ENCODE measurements at regions not wholly inside any gene's neighbourhood (a gene's known extent, or its start where the extent isn't known, plus 50 kb on each side); places are given as distances from the start of the nearest gene placed in this dataset.

- no peak for DNase-seq (ENCODE audit: low read depth)
Measured at GRCh38 chr10:123409426-123409825, 255.2 kb downstream of the BUB3 start.

GRCh38 chr10:123409884-123410283, 255.7 kb downstream of the BUB3 start:
- no peak for DNase-seq (ENCODE audit: low read depth)

GRCh38 chr10:123413353-123413752, 252.8 kb upstream of the GPR26 start:
- no peak for DNase-seq (ENCODE audit: low read depth)

DNA sequence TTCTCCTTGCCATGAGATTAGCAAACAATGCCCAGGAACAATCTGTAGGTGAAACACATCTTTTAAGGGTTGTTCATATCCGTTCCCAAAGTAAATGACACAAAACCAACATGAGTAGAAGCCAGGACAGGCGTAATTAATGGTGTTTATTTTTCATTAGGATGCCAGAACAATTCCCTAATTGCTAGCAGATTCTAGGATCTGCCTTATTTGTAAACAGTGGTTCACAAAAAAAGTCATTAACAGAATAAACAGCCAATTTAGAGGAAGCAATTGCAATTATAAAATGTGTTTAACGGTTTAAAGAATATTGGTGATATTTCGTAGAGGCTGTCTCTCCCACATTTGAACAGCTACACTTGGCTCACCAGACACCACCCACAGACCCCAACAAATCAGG, 250.6 kb upstream of the GPR26 start:
- no peak for DNase-seq (ENCODE audit: low read depth)

DNA sequence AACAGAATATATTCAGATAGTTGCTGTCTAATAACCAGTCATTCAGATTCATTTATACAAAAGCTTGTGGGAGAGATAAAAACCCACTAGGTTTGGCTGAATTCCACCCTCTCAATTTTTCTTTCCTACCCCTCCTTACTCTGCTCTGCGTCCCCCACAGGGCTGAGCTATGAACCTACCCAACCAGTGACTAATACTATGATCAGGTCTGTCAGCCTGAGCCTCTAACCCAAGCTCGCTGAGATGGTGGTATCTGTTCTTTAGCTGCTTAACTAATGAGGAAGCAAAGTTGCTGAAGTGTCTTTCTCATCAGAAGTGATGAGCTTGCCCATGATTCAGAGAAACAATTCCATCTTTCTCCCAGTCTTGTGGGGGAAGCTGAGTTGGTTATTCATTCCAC, 248.7 kb upstream of the GPR26 start:
- no peak for DNase-seq (ENCODE audit: low read depth)

- DNase-seq (ENCODE audit: low read depth), result no peak
Measured at GRCh38 chr10:123421461-123421860, 244.7 kb upstream of the GPR26 start.

- DNase-seq (ENCODE audit: low read depth), result no peak
Measured at GRCh38 chr10:123422261-123422660, 243.9 kb upstream of the GPR26 start.

GRCh38 chr10:123424537-123424936, 241.6 kb upstream of the GPR26 start:
- DNase-seq (ENCODE audit: low read depth), result no peak

GRCh38 chr10:123425680-123426079, 240.5 kb upstream of the GPR26 start:
- no peak for DNase-seq (ENCODE audit: low read depth)

DNA sequence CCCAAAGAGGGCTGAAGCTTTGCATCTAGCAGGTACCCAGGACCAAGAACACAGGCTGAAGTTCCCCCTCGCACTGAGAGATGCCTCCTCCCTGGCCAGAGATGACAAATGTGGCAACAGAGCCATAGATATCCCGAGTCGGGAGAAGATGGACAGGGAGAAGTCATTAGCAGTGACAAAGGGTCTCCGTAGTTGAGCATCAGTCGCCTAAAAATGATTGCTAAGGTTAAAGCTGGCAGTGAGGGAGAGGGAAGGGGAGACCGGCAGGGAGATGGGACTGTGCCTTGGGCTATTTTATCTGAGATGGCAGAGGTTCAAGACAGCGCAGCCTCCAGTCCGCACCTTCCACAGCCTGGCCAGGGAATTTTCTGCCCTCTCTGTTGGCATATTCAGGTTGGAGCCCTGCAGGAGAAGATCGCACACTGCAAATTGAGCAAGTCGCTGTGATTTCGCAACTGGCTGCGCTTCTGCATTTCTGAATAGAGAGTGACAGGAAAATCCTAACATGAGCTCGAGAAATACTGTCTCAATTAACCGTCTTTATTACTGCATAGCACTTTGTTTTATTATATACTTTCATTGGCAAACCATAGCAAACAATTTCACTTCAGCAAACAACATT, 238.9 kb upstream of the GPR26 start:
- DNase-seq (ENCODE audit: low read depth), result no peak

DNA sequence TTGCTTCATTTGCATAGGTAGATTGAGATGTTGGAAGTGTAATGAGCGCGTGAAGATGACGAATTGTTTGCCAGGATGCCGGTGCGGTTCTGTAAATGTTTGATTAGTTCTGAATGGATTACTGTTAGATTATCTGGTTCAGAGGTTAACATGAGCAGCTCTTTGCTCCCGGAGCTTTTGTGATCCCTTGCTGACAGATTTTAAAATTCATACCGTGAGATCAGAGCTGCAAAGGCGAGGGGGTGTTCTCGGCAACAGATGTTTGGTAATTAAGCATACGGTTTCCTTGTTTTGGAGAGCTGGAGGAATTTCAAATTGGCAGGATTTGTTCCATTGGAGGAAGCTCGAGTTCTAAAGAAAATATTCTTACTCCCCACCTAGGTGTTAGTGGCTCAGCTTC, 237.8 kb upstream of the GPR26 start:
- no peak for DNase-seq (ENCODE audit: low read depth)

DNA sequence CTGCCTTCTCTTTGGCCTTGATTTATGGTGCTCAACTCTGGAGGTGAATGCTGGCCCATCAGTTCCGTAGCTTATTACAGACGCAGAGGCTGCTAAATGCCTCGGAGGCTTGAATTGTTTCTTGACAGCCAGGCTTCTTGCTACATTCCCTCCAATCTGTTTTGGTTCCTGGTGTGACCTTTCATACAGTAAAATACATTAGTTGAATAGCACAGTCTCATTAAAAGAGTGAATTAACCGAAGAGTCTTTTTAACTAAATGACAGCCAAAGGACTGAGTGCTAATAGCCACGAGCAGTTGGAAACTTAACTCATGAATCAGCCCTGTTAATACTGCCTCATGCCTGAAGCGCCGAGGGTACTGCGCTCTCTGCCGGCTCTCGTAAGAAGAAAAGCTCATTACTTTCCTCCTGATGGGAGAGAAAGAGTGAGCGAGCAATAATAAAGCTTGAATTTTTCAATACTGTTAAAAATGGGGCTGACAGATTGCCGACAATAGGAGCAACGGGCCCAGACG, 236.4 kb upstream of the GPR26 start:
- DNase-seq (ENCODE audit: low read depth), result no peak

DNA sequence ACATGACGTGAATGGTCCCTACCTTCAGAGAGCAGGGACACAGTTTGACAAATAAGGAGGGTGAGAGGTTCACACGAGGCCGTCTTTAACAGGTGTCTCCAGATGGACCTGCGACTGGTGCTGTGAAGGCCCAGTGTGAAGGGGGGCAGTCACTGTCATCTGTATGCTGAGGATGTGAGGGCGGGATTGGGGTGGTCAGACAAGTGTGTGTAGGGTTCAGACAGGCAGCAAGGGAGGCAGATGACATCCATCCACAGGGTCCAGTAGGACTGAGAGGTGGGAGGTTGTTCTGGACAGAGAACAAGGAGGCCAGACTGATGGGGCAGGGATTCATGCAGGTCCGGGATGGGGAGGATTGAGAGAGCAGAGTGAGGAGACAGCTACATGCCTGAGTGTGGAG, 232.6 kb upstream of the GPR26 start:
- DNase-seq (ENCODE audit: low read depth), result no peak

DNA sequence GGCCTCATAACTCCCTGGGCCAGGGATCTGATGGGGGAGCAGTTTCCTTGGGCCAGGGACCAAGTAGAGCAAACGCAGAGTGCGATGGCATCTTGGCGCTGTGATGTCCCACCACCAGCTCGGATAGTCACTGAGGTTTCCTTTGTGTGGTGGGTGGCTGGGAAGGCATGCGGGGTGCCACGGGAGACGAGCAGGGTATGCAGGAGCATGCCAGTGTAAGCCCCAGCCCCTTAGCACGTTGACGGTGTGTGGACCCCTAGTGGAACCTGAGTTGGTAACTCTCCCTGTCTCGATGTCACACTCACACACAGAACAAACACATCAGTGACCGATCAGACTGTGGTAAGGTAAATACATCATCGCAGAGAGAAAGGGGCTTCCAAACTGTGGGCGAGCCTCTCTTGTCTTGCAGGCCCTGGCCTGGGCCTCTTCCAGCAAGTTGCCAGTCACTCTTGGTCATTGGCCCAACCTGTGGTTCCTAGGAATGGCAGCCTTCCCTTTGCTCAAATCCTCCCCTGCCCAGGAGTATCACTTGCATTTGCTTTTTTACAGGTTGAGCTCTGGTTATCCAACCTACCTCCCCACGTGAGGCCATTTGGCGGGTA, 231.6 kb upstream of the GPR26 start:
- DNase-seq (ENCODE audit: low read depth), result no peak

GRCh38 chr10:123442901-123443300, 223.3 kb upstream of the GPR26 start:
- no peak for DNase-seq (ENCODE audit: low read depth)

- no peak for DNase-seq (ENCODE audit: low read depth)
Measured at GRCh38 chr10:123443924-123444323, 222.2 kb upstream of the GPR26 start.

DNA sequence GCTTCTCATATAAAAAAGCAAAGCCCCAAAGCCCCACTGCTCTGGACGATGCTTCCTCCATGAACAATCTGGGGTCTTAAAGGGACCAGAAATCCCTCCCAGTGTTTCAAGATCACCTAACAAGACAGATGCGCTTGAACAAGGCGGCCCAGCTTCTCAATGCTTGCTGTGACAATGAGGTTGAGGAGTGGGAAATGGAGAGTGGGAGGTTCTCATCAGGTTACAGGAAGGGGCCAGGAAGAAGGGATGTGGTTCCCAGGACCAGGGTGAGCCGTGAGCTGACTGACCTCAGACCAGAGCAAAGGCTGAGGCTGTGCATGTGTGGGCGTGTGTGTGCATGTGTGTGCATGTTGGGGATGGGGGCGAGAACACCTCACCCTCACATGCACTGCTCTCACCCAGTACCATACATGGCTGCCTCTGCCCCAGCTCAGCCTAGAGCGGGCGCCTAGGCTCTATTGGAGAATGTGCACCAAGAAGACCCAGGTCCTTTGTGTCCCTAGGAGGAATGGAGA, 220.8 kb upstream of the GPR26 start:
- DNase-seq (ENCODE audit: low read depth), result no peak

DNA sequence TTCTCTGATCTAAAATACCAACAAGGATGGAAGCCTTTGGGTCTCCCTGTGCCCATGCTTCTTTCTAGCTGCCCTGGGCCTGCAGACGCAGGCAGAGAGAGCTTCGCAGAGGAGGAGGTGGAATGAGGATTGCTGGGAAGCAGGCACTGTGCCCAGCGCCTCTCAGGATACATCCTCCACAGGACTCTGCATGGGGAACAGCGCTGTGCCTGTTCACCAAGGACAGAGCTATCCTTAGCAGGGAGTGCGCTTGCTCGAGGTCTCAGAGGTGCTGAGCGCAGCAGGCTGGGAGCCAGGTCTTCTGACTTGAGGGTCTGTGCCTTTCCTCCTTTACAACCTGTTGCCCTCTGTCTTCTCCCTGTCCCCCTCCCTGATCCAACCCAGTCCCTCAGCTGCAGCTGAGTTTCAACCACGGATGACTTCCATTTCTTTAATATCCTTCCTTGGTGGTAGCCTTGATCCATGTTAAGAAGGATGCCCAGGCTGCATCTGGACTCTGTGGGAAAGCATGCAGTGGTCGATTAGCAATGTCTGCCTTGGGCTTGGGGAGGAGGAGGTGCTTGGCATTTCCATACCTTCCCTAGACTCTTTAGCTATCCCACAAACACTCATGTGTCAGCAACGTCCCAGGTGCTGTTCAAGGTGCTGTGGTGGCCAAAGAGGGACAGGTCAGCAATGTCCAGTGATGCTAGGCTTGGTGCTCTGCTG, 219.6 kb upstream of the GPR26 start:
- no peak for DNase-seq (ENCODE audit: low read depth)

DNA sequence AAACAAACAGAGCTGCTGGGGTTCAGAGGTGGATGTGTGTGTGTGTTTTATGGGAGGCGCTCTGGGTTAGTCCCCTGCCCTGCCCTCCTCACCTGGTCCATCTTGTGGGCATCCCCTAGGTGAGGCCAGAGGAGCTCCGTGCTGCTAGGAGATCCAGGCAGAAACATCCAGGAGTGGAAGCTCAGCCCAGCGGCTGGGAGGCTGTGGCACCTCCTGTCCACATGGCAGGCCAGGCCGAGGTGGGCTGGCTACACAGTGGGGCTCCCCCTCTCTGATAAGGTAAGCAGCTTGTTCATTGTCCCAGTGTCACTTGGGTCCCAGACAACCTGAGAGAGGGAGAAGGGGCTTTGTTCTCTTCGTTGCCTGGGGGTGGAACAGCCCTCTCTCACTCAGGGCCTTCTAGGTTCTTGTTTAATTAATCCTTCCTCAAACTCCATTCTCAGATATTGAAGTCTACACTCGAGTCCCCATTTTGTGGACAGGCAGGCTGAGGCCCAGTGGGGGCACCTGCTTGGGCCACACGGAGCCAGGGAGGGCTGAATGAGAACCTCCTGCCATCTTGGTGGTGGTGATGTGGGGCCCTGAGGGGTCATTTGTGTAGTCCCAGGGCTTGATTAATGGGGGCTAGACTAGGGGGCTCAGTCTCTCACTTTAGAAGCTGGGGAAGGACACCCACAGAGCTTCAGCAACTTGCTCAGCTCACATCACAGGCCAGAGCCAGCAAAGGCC, 216.8 kb upstream of the GPR26 start:
- DNase-seq (ENCODE audit: low read depth), result no peak

DNA sequence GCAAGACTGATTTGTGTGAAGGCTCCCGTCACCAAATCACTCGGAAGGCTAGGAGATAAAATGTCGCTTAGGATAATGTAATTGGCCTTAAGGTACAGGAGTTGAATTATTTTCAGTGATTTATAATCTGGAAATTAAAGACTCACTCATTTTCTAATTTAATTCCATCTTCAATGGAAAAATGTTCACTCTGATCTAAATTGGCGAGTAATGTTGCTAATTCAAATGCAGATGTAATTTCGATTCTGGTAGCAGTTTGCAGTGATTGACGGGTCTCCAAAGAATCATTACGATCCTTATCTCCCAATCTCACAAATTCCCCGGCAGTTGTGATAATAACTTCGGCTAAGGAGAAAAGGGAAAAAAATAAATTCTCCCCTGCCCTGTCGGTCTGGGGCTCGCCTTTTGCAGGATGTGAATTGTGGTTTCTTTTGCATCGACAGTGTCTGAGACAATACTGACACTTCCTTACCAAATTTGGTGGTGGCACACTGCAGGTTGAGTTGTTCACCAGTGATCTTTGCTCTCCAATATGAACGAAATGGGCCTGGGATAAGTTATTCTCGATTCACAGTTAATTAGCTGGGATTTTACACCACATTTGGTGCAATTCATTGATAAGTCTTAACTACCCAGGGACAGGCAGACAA, 215.1 kb upstream of the GPR26 start:
- DNase-seq (ENCODE audit: low read depth), result no peak

- DNase-seq (ENCODE audit: low read depth), result no peak
Measured at GRCh38 chr10:123451618-123452245, 214.4 kb upstream of the GPR26 start.

DNA sequence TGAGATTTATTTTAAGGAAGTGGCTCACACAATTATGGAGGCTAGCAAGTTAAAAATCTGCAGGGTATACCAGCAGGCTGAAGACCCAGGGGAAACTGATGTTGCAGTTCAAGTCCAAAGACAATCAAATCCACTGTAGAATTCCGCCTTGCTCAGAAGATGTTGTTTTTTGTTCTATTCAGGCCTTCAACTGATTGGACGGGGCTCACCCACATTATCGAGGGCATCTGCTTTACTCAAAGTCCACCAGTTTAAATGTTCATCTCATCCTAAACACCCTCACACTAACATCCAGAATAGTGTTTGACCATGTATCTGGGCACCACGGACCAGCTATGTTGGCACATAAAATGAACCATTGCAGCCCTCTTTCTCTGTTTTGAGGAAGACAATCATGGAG, 211.2 kb upstream of the GPR26 start:
- no peak for DNase-seq (ENCODE audit: low read depth)
